Fibroblast of skin of left quadriceps (primary cell): ENCODE measurements at regions not wholly inside any gene's neighbourhood (a gene's known extent, or its start where the extent isn't known, plus 50 kb on each side); places are given as distances from the start of the nearest gene placed in this dataset.
A peak's percentile ranks its signal among the peaks of the same experiment; 100 is the strongest.

Experiments used
- DNase-seq, 2 experiments: peaks; one replicate each; pipeline ENCODE4 v3.0.0-alpha.2; 2013; ENCODE audit warnings: low read depth in 2 of 2

- DNase-seq, result no peak
Measured at GRCh38 chr1:55338448-55338820, 123.3 kb upstream of the USP24 start.

- DNase-seq, result peak; percentile 31 to 34
Measured at GRCh38 chr1:55337801-55338447, 122.8 kb upstream of the USP24 start.

GRCh38 chr1:55334797-55335196 lies 119.6 kb upstream of the USP24 start:
- DNase-seq, result no peak

DNA sequence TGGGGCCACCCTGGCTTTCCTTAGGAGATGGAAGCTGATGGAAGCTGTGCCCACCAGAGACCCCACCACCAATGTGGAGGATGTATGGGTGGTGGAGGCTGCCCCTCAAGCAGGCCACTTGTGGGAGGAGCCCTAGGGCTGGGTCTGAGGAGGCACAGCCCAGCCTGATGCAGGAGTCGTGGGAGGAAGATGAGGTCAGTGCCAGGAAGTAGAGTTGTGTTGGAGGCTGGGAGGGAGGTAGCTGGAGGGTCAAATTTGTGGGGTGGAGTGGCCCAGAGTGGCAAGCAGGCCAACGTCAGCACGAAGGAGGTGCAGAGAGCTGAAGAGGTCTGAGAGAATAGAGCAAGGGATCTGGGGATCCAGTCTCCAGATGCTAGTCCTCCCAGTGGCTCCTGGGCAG lies 119.0 kb upstream of the USP24 start:
- DNase-seq, result no peak

DNA sequence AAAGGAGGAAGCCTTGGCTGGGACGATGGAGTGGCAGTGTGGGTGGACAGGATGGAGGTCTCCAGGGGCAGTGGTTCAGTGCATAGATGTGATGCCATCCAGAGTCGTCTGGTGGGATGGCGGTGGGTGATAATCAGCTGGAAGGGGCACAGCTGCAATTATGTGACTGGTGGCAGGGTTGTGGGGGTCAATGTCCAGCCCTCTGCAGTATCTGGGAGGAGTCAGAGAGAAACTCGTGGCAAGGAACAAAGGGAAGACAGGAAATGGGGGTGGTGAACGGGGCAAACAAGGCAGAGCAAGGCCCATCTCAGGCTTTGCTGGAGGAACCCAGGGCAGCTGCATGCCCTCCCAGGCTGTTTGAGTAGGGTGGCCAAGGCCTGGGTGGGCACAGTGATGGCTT lies 118.3 kb upstream of the USP24 start:
- no peak for DNase-seq

- DNase-seq, result no peak
Measured at GRCh38 chr1:55331351-55331750, 116.2 kb upstream of the USP24 start.

- DNase-seq, result no peak
Measured at GRCh38 chr1:55329808-55330432, 114.8 kb upstream of the USP24 start.

DNA sequence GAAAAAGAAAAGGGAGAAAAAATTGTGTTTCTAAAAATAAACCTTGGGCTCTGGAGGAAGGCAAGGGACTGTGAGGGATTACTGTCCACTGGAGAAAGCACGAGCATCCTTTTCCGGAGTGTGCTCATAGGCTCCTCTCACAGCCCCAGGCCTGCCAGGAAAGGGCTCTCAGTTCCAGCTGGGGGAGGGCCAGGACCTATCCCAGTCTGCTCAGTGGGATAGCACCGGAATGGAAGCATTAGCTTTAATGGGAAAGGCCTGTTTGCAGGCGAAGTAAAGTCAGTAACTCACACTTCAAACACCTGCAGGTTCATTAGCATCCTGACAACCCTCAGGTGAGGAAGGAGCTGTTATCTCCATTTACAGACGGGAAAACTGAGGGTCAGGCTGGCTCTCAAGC lies 113.9 kb upstream of the USP24 start:
- DNase-seq, result no peak

DNA sequence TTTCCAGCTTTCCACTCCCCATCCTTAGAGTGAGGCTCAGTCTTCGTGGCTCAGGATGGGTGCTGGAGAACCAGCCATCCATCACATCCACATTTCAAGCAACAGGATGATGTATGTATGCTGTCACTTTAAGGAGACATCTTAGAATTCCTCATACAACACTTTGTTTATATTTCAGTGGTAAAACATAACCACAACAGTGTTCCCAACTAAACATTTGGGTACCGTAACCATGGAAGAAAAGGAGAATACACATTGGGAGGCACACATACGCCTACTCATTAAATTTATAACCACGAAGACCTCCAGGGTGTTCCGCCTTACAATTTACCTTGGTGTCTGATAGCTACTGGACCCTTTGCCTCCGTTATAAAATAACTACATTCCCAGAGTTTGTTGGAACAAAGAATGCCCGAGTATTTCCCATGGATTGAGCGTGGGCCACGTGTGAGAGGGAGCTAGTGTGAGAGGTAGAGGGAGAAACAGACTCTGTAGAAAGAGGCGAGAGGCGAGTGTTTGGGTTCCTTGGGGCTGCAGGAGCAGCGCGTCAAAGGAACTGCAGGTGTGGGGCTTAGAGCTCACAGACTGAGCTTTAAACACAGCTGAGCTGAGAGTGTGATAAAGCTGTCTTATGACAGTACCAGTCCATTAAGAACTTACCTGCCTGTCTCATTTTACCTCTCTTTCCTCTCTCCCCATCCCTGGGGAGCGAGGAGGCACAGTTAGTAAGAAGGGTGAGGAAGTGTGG lies 111.5 kb upstream of the USP24 start:
- no peak for DNase-seq

DNA sequence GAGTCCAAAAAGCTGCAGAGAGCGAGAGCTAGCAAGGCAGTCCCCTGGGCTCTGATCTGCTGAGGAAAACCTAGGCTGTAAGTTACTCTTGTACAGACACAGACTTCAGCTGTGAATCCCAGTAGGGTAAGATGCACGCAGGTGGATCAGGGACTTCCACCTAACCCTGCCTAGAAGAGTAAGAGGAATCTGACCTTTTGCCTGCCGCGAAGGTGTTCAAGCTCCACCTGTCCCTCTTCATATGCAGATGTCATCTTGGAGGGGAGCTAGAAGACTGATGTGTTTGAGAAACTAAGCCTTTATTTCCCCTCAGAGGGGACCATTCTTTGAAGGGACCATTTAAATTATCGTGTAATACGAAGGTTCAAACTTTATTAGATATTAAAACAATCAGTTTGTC lies 108.6 kb upstream of the USP24 start:
- no peak for DNase-seq

DNA sequence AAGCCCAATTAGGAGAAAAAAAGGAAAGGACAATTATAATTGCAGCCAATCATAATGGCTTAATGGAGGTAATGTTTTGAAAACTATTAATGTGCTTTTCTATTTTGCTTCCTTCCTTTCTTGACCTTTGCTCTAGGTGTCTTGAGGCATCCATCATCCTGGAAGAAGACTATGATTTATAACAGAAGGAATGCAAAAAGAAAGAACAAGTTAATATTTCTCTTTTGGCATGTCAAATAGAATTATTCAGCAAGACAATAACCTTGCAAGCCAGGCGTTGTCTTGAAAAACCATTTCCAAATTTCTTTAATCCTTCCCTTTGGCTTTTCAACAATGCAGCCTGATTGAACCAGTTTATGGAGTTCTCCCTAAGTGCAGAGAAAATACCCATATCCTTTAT lies 107.7 kb upstream of the USP24 start:
- DNase-seq, result no peak

- peak in 1 of 2 experiments; percentile 27 for DNase-seq
Measured at GRCh38 chr1:55321942-55322341, 106.8 kb upstream of the USP24 start.

DNA sequence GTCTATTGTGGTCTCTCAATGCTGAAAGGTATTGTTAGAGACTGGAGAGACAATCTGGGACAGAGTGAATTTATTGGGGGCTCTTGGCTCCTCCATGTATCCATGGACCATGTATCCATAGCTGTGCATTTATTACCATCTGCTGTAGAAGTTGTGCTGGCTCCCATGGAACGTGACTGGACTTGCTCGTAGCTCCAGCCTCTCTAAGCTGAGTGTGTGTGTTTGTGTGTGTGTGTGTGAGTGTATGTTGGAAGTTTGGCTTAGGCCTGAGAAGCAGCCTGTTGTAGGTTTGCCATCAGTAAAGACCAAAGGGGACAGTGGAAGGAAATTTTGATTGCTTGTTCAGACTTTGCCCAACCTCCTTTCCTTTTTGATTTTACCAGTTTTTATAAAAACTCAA lies 105.7 kb upstream of the USP24 start:
- no peak for DNase-seq

DNA sequence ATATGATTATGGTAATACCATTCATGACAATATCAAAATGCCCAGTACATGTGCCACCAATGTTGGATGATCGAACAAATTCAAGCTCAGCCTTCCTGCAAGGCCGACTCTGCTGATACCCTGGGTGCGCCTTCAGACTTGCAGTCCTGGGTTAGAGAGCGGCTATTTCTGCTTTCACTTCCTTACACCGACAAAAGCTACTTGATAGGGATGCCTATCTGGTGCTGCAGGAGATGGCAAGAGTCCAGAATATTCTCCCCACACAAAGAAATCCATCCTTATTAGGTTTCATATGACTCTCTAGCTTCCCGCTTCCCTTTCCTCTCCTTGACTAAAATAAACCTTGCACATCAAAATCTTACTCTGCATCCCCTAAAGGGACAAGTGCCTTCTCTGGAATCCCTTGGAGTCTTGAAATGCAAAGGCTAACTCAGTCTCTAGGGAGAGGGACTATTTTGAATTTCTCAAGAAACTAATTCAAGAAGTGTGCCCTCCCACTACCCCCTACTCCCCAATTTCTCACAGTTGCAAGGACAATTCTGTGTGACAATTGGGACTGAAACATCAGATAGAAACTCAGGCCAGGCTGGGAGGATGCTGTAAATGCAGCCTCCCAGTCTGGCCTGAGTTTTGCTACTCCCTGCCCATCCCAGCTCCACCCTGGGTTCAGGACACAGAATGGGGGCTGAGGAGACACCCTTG lies 103.1 kb upstream of the USP24 start:
- DNase-seq, result no peak

DNA sequence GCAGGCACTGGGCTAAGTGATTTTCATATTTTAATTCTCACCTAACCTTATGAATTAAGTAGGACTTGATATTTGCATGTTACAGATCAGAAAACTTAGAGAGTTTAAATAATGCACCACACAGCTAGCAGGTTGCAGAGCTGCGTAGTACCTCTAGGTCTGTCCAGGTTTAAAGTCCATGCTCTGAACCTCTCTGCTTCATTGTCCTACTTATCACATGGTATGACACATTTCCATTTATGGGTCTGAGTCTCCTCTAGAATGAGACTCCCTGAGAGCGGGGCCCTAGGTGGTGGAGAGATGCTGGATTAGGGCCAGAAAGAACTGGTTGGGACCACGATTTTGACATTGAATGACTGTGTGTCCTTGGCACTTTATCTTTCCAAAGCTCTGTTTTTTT lies 102.5 kb upstream of the USP24 start:
- no peak for DNase-seq

- no peak for DNase-seq
Measured at GRCh38 chr1:55316947-55317662, 101.9 kb upstream of the USP24 start.

DNA sequence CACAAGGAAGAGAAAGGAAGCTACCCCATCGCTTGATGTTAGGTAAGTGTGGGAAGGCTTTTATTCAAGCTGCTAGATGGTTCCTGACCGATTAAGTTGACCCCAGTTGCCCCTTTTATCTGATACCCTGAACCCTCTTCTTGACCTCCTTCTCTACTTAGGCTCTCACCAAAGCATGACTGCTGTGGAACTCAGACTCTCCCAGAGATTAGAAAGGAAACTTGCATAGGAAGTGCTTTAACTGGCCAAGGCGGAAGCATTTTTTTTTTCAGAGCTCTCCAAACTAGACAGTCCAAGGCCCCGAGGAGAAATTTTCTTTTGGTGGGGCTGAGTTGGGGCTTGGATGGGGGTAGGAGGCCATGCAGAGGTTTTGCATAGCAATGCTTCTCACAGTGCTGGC lies 101.3 kb upstream of the USP24 start:
- no peak for DNase-seq

DNA sequence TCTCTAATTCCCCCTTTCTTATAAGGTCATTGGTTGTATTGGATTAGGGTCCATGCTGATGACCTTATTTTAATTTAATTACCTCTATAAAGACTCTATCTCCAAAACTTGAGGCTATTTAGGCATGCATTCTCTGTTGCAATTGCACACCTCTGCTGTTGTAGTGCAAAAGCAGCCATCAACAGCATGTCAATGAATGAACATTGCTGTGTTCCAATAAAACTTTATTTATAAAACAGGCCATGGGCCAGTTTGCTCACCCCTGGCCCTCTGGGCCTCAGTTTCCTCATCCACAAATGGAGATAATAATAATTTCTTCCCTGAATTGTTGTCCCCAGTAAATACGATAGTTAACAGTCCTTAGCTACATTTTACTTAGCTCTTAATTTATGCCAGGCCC lies 100.4 kb upstream of the USP24 start:
- DNase-seq, result no peak

DNA sequence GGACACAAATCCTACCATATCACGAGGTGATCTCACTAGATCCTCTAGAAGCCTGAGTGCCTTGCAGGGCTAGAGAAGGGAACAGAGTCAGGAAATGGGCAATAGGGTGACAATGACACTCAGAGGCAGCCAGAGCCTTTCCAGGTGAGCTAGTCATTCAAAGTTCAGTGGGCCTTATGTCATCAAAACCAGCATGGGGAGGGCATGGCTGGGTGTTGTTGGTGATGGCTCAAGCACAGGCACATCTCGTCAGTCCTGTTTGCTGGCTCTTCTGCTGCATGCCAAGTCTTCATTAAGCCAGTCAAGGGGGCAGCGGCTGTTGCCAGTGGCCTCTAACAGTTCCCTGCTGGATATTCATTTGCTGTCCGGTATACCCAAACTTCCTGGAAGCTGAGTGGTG lies 99.6 kb upstream of the USP24 start:
- no peak for DNase-seq

DNA sequence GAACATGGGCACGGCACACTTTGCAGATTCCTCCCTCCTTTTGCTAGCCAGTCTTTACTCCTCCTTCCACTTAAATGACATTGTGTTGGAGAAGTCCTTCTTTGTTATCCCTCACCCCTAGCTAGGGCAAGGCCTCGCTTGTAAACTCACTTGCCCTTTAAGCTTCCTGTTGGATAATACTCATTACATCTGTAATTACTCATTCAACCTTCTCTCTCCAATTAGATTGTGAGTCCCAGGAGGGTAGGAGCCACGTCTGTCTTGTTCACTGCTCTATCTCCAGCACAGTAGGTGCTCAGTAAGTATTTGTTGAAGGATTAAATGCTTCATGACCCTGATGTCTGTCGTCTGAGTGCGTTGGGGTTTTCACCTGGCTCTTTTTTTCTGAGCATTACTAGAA lies 98.7 kb upstream of the USP24 start:
- no peak for DNase-seq

GRCh38 chr1:55311979-55312378 lies 96.8 kb upstream of the USP24 start:
- no peak for DNase-seq

DNA sequence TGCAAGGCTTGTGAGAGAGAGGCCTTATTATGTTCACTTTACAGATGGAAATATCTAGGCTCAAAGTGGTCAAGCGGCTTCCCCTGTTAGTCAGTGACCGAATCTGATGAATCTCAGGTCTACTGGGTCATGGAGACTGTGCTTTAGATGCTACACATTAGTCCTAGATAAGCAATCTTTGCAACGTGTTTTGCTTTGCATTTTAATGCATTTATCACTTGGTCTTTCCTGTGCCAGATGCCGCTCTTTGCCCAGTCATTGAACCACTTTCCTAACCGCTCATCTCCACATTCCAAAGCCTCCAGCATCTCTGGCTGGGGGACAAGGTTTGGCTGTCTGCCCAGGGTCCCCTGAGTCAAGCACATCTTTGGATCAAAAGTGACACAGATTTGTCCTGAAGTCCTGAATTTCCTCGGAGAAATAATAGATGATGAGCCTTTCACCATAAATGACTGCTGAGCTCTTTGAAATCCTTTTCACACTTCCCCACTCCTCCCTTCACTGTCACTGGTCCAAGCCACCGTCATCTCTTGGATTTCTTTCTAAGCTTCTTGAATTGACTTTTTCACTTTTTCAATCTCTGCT lies 96.0 kb upstream of the USP24 start:
- DNase-seq, result no peak
